IMR-90 (cell line): ENCODE measurements at regions not wholly inside any gene's neighbourhood (a gene's known extent, or its start where the extent isn't known, plus 50 kb on each side); places are given as distances from the start of the nearest gene placed in this dataset.

Experiments
- ATAC-seq: fragments of 200-7000 bp; cut with Tn5 transposase; 2 replicates; pipeline ENCODE4 v1.9.1; 2020; ENCODE audit warnings: low read depth, mild to moderate bottlenecking, moderate library complexity
- BruUV-seq: library from RNA; stranded (reverse); fragments of 400-500 nt; replicated peaks from 2 replicates; lab custom pipeline; 2021; lab: Mats Ljungman, UMichigan
- CTCF ChIA-PET: fragments of 300-600 bp; formaldehyde crosslinking; extraction: SDS; loops from one replicate; lab custom pipeline; 2021; ENCODE audit warnings: antibody characterized with exemption; lab: Yijun Ruan, JAX
- POLR2A ChIA-PET: fragments of 300-600 bp; sonication (Branson Sonifier 250); formaldehyde crosslinking; loops from one replicate; lab custom pipeline; 2022; ENCODE audit warnings: antibody characterized with exemption; ENCODE audit not compliant: unreplicated experiment; lab: Charles Lee
- DNase-seq: peaks from one replicate; pipeline ENCODE4 v3.0.0; 2013
- H2AFZ ChIP-seq: replicated peaks from 2 replicates; pipeline ENCODE3; 2013; ENCODE audit warnings: low read length, mild to moderate bottlenecking; ENCODE audit not compliant: poor library complexity
- H2AK5ac ChIP-seq: 2 replicates; pipeline ENCODE4 v1.6.1; 2013; ENCODE audit warnings: low read depth, low read length, inconsistent platforms
- H2AK9ac ChIP-seq: replicated peaks from 2 replicates; pipeline ENCODE3; 2013; ENCODE audit warnings: mild to moderate bottlenecking, low read depth, low read length, moderate library complexity; ENCODE audit not compliant: poor library complexity
- H2BK120ac ChIP-seq: 2 replicates; pipeline ENCODE4 v1.6.1; 2013; ENCODE audit warnings: low read depth, low read length, inconsistent platforms
- H2BK15ac ChIP-seq: 3 replicates; pipeline ENCODE4 v1.6.1; 2013; ENCODE audit warnings: low read depth, low read length, inconsistent platforms
- H2BK20ac ChIP-seq: 2 replicates; pipeline ENCODE4 v1.6.1; 2013; ENCODE audit warnings: low read depth, mild to moderate bottlenecking, inconsistent platforms, low read length, moderate library complexity
- H2BK5ac ChIP-seq: 2 replicates; pipeline ENCODE4 v1.6.1; 2013; ENCODE audit warnings: mild to moderate bottlenecking, low read depth, low read length, inconsistent platforms; ENCODE audit not compliant: poor library complexity, severe bottlenecking
- H3K14ac ChIP-seq: replicated peaks from 2 replicates; pipeline ENCODE4 v1.6.1; 2013; ENCODE audit warnings: low read depth, low read length, inconsistent platforms
- H3K18ac ChIP-seq: 2 replicates; pipeline ENCODE4 v1.6.1; 2013; ENCODE audit warnings: low read depth, low read length, control low read depth
- H3K23ac ChIP-seq: 2 replicates; pipeline ENCODE4 v1.6.1; 2013; ENCODE audit warnings: low read depth, low read length, inconsistent platforms
- H3K27ac ChIP-seq: 2 replicates; pipeline ENCODE4 v1.5.1; 2013; ENCODE audit warnings: mild to moderate bottlenecking, control low read depth, low read length; ENCODE audit not compliant: insufficient read depth
- H3K27me3 ChIP-seq: 2 replicates; pipeline ENCODE4 v1.6.1; 2013; ENCODE audit warnings: low read length; ENCODE audit not compliant: control insufficient read depth, insufficient read depth
- H3K36me3 ChIP-seq: 2 replicates; pipeline ENCODE4 v1.6.1; 2013; ENCODE audit warnings: low read length, mixed read lengths; ENCODE audit not compliant: control insufficient read depth, insufficient read depth
- H3K4ac ChIP-seq: 2 replicates; pipeline ENCODE4 v1.6.1; 2013; ENCODE audit warnings: low read depth, low read length, inconsistent platforms
- H3K4me1 ChIP-seq: 2 replicates; pipeline ENCODE4 v1.6.1; 2013; ENCODE audit warnings: low read length, mixed read lengths; ENCODE audit not compliant: control insufficient read depth, insufficient read depth
- H3K4me2 ChIP-seq: 2 replicates; pipeline ENCODE4 v1.6.1; 2013; ENCODE audit warnings: low read depth, mild to moderate bottlenecking, control low read depth, low read length, moderate library complexity
- H3K4me3 ChIP-seq: 2 replicates; pipeline ENCODE4 v1.5.1; 2013; ENCODE audit warnings: low read depth, mild to moderate bottlenecking, control low read depth, low read length, moderate library complexity; ENCODE audit not compliant: insufficient read depth
- H3K56ac ChIP-seq: 2 replicates; pipeline ENCODE4 v1.6.1; 2013; ENCODE audit warnings: low read length, inconsistent platforms; ENCODE audit not compliant: insufficient read depth; ENCODE audit errors: extremely low read depth
- H3K79me1 ChIP-seq, 2 experiments: 2 replicates each; pipeline ENCODE4 v1.6.1; 2013; ENCODE audit warnings: low read length in 2 of 2, inconsistent platforms in 1 of 2, low read depth in 1 of 2
- H3K9ac ChIP-seq: 2 replicates; pipeline ENCODE4 v1.6.1; 2013; ENCODE audit warnings: low read depth, low read length, control low read depth
- H3K9me1 ChIP-seq: 2 replicates; pipeline ENCODE4 v1.6.1; 2013; ENCODE audit warnings: low read length, inconsistent platforms; ENCODE audit not compliant: insufficient read depth
- H3K9me3 ChIP-seq: 2 replicates; pipeline ENCODE4 v1.6.1; 2013; ENCODE audit warnings: low read length; ENCODE audit not compliant: control insufficient read depth, insufficient read depth
- H4K20me1 ChIP-seq: 2 replicates; pipeline ENCODE4 v1.6.1; 2013; ENCODE audit warnings: low read length, inconsistent platforms; ENCODE audit not compliant: insufficient read depth
- H4K5ac ChIP-seq: 2 replicates; pipeline ENCODE4 v1.6.1; 2013; ENCODE audit warnings: mild to moderate bottlenecking, low read depth, low read length, control low read depth
- H4K8ac ChIP-seq, 2 experiments: 2 replicates each; pipeline ENCODE4 v1.6.1; 2013; ENCODE audit warnings: low read depth in 2 of 2, low read length in 2 of 2, control low read depth in 1 of 2, inconsistent platforms in 1 of 2
- H4K91ac ChIP-seq: 2 replicates; pipeline ENCODE4 v1.6.1; 2013; ENCODE audit warnings: low read depth, low read length, inconsistent platforms; ENCODE audit not compliant: insufficient read depth
- BHLHE40 ChIP-seq: fragments of 150-350 bp; IDR thresholded peaks from 2 replicates; pipeline ENCODE4 v1.6.1; 2016; ENCODE audit warnings: mild to moderate bottlenecking, low read depth, low read length
- FOS ChIP-seq: fragments of 150-350 bp; IDR thresholded peaks from 2 replicates; pipeline ENCODE4 v1.6.1; 2016; ENCODE audit warnings: low read depth, low read length
- MAZ ChIP-seq: IDR thresholded peaks from 2 replicates; pipeline ENCODE4 v1.6.1; 2012; ENCODE audit warnings: low read depth, mild to moderate bottlenecking, low read length, improper control_type of control experiment, moderate library complexity, borderline replicate concordance
- NFE2L2 ChIP-seq: fragments of 150-350 bp; IDR thresholded peaks from 2 replicates; pipeline ENCODE4 v1.6.1; 2016; ENCODE audit warnings: low read depth, mild to moderate bottlenecking, low read length
- POLR2A ChIP-seq: IDR thresholded peaks from 2 replicates; pipeline ENCODE4 v1.6.1; 2012; ENCODE audit warnings: mild to moderate bottlenecking, low read depth, low read length
- RAD21 ChIP-seq: IDR thresholded peaks from 2 replicates; pipeline ENCODE4 v1.6.1; 2012; ENCODE audit warnings: low read length, improper control_type of control experiment
- RFX5 ChIP-seq: IDR thresholded peaks from 2 replicates; pipeline ENCODE4 v1.8.0; 2012; ENCODE audit warnings: low read depth, mild to moderate bottlenecking, low read length, moderate library complexity
- SMC3 ChIP-seq: fragments of 150-350 bp; IDR thresholded peaks from 2 replicates; pipeline ENCODE4 v1.6.1; 2016; ENCODE audit warnings: low read depth, mild to moderate bottlenecking, antibody characterized with exemption, low read length, moderate library complexity
- WGBS, 2 experiments: methylation state at CpG; one replicate each; pipeline versions ENCODE4 v1.1.5 to v1.1.7; 2013; ENCODE audit warnings: missing lambda C conversion rate in 2 of 2; ENCODE audit not compliant: insufficient read length in 1 of 2; ENCODE audit errors: extremely low coverage in 2 of 2; 5-methylcytosine and 5-hydroxymethylcytosine counted together
- dilution Hi-C: fragments of 300-500 bp; cut with HindIII; formaldehyde crosslinking; loops from one replicate; pipeline ENCODE4 v1.14.3; 2018; ENCODE audit warnings: low sequenced_read_pairs; ENCODE audit not compliant: unreplicated experiment
- in situ Hi-C: fragments of 300-500 bp; cut with MboI; formaldehyde crosslinking; loops from 3 replicates; pipeline ENCODE4 v1.14.3; 2019; ENCODE audit warnings: low sequenced_read_pairs, inconsistent platforms, mixed read lengths
- intact Hi-C: fragments of 100-400 bp; cut with micrococcal nuclease; formaldehyde crosslinking; loops from 2 replicates; pipeline ENCODE4 v1.10.0; 2022
- TF ChIP-seq, protein P1 (sequence below): conservative IDR thresholded peaks from 2 replicates; pipeline ENCODE4 v1.5.1; 2012; ENCODE audit warnings: mild to moderate bottlenecking, low read depth, low read length, improper control_type of control experiment
- TF ChIP-seq, protein P2 (sequence below): fragments of 150-350 bp; IDR thresholded peaks from 2 replicates; pipeline ENCODE4 v1.6.1; 2017; ENCODE audit warnings: mild to moderate bottlenecking, antibody characterized with exemption, low read length, low read depth
- TF ChIP-seq, protein P3 (sequence below): fragments of 150-350 bp; IDR thresholded peaks from 2 replicates; pipeline ENCODE4 v1.6.1; 2016; ENCODE audit warnings: low read depth, mild to moderate bottlenecking, low read length, moderate library complexity, borderline replicate concordance

DNA sequence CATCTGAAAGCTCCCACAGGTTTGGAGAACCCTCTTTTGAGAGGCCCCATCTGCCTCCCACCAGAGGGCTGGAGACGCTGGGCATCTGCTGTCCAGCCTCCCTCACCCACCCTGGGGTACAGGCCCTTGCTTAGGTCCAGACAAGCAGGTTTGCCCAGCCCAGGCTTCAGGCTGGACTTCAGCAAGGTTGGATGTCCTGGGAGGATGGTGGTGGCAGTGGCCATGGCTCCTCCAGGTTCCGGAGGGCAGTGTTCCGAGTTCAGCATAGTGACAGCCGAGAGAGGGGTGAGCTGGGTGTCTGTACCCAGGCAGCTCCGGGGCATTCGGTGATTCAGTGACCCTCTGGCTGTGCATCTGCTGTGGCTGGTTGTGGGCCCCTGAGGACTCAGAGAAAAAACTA, 58.2 kb upstream of the HDAC4 start:
- H3K79me1 ChIP-seq = no peaks in the 10 kb centered on the region
- no peaks in the 10 kb centered on the region for H3K36me3 ChIP-seq
- H4K91ac ChIP-seq = no peak overlapping the region
- no TSS peak for BruUV-seq
- no peak overlapping the region for H3K4me3 ChIP-seq
- DNase-seq = no peak
- TF ChIP-seq, protein P1, sequence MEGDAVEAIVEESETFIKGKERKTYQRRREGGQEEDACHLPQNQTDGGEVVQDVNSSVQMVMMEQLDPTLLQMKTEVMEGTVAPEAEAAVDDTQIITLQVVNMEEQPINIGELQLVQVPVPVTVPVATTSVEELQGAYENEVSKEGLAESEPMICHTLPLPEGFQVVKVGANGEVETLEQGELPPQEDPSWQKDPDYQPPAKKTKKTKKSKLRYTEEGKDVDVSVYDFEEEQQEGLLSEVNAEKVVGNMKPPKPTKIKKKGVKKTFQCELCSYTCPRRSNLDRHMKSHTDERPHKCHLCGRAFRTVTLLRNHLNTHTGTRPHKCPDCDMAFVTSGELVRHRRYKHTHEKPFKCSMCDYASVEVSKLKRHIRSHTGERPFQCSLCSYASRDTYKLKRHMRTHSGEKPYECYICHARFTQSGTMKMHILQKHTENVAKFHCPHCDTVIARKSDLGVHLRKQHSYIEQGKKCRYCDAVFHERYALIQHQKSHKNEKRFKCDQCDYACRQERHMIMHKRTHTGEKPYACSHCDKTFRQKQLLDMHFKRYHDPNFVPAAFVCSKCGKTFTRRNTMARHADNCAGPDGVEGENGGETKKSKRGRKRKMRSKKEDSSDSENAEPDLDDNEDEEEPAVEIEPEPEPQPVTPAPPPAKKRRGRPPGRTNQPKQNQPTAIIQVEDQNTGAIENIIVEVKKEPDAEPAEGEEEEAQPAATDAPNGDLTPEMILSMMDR = no peak
- TF ChIP-seq, protein P2, sequence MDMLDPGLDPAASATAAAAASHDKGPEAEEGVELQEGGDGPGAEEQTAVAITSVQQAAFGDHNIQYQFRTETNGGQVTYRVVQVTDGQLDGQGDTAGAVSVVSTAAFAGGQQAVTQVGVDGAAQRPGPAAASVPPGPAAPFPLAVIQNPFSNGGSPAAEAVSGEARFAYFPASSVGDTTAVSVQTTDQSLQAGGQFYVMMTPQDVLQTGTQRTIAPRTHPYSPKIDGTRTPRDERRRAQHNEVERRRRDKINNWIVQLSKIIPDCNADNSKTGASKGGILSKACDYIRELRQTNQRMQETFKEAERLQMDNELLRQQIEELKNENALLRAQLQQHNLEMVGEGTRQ = no peak
- TF ChIP-seq FOS = no peak
- TF ChIP-seq MAZ = no peak
- TF ChIP-seq NFE2L2 = no peak
- no peak for TF ChIP-seq RAD21
- no peak for TF ChIP-seq BHLHE40
- TF ChIP-seq, protein P3, sequence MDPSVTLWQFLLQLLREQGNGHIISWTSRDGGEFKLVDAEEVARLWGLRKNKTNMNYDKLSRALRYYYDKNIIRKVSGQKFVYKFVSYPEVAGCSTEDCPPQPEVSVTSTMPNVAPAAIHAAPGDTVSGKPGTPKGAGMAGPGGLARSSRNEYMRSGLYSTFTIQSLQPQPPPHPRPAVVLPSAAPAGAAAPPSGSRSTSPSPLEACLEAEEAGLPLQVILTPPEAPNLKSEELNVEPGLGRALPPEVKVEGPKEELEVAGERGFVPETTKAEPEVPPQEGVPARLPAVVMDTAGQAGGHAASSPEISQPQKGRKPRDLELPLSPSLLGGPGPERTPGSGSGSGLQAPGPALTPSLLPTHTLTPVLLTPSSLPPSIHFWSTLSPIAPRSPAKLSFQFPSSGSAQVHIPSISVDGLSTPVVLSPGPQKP = no peak
- TF ChIP-seq RFX5 = no peak
- TF ChIP-seq SMC3 = no peak
- TF ChIP-seq POLR2A = no peak
- intact Hi-C loops (no loop called here), in situ Hi-C loops (no loop called here), dilution Hi-C loops (no loop called here)
- H2AFZ ChIP-seq = no peak overlapping the region
- no peak overlapping the region for H3K9ac ChIP-seq
- no peak overlapping the region for H2BK5ac ChIP-seq
- no peak overlapping the region for H2AK9ac ChIP-seq
- H2BK120ac ChIP-seq = no peak overlapping the region
- no peak overlapping the region for H4K5ac ChIP-seq
- H3K18ac ChIP-seq = no peak overlapping the region
- H2AK5ac ChIP-seq = no peak overlapping the region
- no peak overlapping the region for H3K4ac ChIP-seq
- H2BK15ac ChIP-seq = no peak overlapping the region
- POLR2A ChIA-PET = no interaction called here
- no peak overlapping the region for H4K8ac ChIP-seq
- no peak overlapping the region for H3K27ac ChIP-seq
- no peak for ATAC-seq
- H4K20me1 ChIP-seq = no peaks in the 10 kb centered on the region
- CTCF ChIA-PET = no interaction called here
- no peak overlapping the region for H2BK20ac ChIP-seq
- 100% methylated on average over 1 of the region's 6 CpGs; no CpG with 5 or more reads in 1 of the 2 experiments for WGBS, 2 experiments
- H3K9me3 ChIP-seq = peaks cover 6% of the 10 kb centered on the region; the same call in 1 of the 2 replicates
- no peaks in the 10 kb centered on the region for H3K9me1 ChIP-seq
- H3K4me1 ChIP-seq = no peaks in the 10 kb centered on the region
- H3K4me2 ChIP-seq = no peak overlapping the region
- no peak overlapping the region for H3K23ac ChIP-seq
- H3K56ac ChIP-seq = no peak overlapping the region
- H3K14ac ChIP-seq = no peak overlapping the region
- H3K27me3 ChIP-seq = no peaks in the 10 kb centered on the region; the same call in 1 of the 2 replicates
